ENCODE measurements at regions not wholly inside any gene's neighbourhood (a gene's known extent, or its start where the extent isn't known, plus 50 kb on each side); places are given as distances from the start of the nearest gene placed in this dataset.

- no peak for TF ChIP-seq TAF1 (IDR thresholded peaks at IDR 0.05; ENCODE audit: low read depth, low read length)
- no peak for FAIRE-seq
- no peak for DNase-seq (ENCODE audit: insufficient read length, low spot score)
Observed at GRCh38 chr2:611519-611918, 65.7 kb downstream of the TMEM18 start.

- FAIRE-seq (no peak), DNase-seq (ENCODE audit: insufficient read length, low spot score) (no peak)
- TF ChIP-seq SPI1 (IDR thresholded peaks at IDR 0.05; ENCODE audit: low read depth, low read length) (no peak), TAF1 (IDR thresholded peaks at IDR 0.05; ENCODE audit: low read depth, low read length) (no peak), POU2F2 (IDR thresholded peaks at IDR 0.05; ENCODE audit: low read depth, low read length) (no peak), PAX5 (IDR thresholded peaks at IDR 0.05; ENCODE audit: insufficient read depth, low read length, severe bottlenecking) (no peak), POLR2A (IDR thresholded peaks at IDR 0.05; ENCODE audit: low read depth, low read length) (no peak), POLR2AphosphoS5 (IDR thresholded peaks at IDR 0.05; ENCODE audit: low read depth, low read length) (no peak)
Observed at GRCh38 chr2:610491-610890, 66.7 kb downstream of the TMEM18 start.

- DNase-seq (ENCODE audit: insufficient read length, low spot score) (no peak), FAIRE-seq (no peak)
- TF ChIP-seq POU2F2 (IDR thresholded peaks at IDR 0.05; ENCODE audit: low read depth, low read length) (no peak), TAF1 (IDR thresholded peaks at IDR 0.05; ENCODE audit: low read depth, low read length) (no peak), PAX5 (IDR thresholded peaks at IDR 0.05; ENCODE audit: insufficient read depth, low read length, severe bottlenecking) (no peak), POLR2A (IDR thresholded peaks at IDR 0.05; ENCODE audit: low read depth, low read length) (no peak), SPI1 (IDR thresholded peaks at IDR 0.05; ENCODE audit: low read depth, low read length) (no peak), POLR2AphosphoS5 (IDR thresholded peaks at IDR 0.05; ENCODE audit: low read depth, low read length) (no peak)
Observed at GRCh38 chr2:609881-610280, 67.3 kb downstream of the TMEM18 start.

- TF ChIP-seq POLR2A (IDR thresholded peaks at IDR 0.05; ENCODE audit: low read depth, low read length) (no peak), POU2F2 (IDR thresholded peaks at IDR 0.05; ENCODE audit: low read depth, low read length) (no peak), SPI1 (IDR thresholded peaks at IDR 0.05; ENCODE audit: low read depth, low read length) (no peak), PAX5 (IDR thresholded peaks at IDR 0.05; ENCODE audit: insufficient read depth, low read length, severe bottlenecking) (no peak), TAF1 (IDR thresholded peaks at IDR 0.05; ENCODE audit: low read depth, low read length) (no peak), POLR2AphosphoS5 (IDR thresholded peaks at IDR 0.05; ENCODE audit: low read depth, low read length) (no peak)
- no peak for DNase-seq (ENCODE audit: insufficient read length, low spot score)
- FAIRE-seq = no peak
Observed at GRCh38 chr2:609449-609848, 67.8 kb downstream of the TMEM18 start.

- FAIRE-seq = no peak
- TF ChIP-seq PAX5 (IDR thresholded peaks at IDR 0.05; ENCODE audit: insufficient read depth, low read length, severe bottlenecking) (no peak), POLR2A (IDR thresholded peaks at IDR 0.05; ENCODE audit: low read depth, low read length) (no peak), POLR2AphosphoS5 (IDR thresholded peaks at IDR 0.05; ENCODE audit: low read depth, low read length) (no peak), TAF1 (IDR thresholded peaks at IDR 0.05; ENCODE audit: low read depth, low read length) (no peak), POU2F2 (IDR thresholded peaks at IDR 0.05; ENCODE audit: low read depth, low read length) (no peak), SPI1 (IDR thresholded peaks at IDR 0.05; ENCODE audit: low read depth, low read length) (no peak)
- no peak for DNase-seq (ENCODE audit: insufficient read length, low spot score)
Observed at GRCh38 chr2:608711-609110, 68.5 kb downstream of the TMEM18 start.

GRCh38 chr2:608297-608696, 68.9 kb downstream of the TMEM18 start:
- DNase-seq (ENCODE audit: insufficient read length, low spot score) (no peak), FAIRE-seq (no peak)
- TF ChIP-seq POU2F2 (IDR thresholded peaks at IDR 0.05; ENCODE audit: low read depth, low read length) (no peak), POLR2AphosphoS5 (IDR thresholded peaks at IDR 0.05; ENCODE audit: low read depth, low read length) (no peak), TAF1 (IDR thresholded peaks at IDR 0.05; ENCODE audit: low read depth, low read length) (no peak), POLR2A (IDR thresholded peaks at IDR 0.05; ENCODE audit: low read depth, low read length) (no peak), SPI1 (IDR thresholded peaks at IDR 0.05; ENCODE audit: low read depth, low read length) (no peak), PAX5 (IDR thresholded peaks at IDR 0.05; ENCODE audit: insufficient read depth, low read length, severe bottlenecking) (no peak)

- TF ChIP-seq TAF1 (IDR thresholded peaks at IDR 0.05; ENCODE audit: low read depth, low read length) = no peak
- TF ChIP-seq POLR2AphosphoS5 (IDR thresholded peaks at IDR 0.05; ENCODE audit: low read depth, low read length) = no peak
- TF ChIP-seq POU2F2 (IDR thresholded peaks at IDR 0.05; ENCODE audit: low read depth, low read length) = no peak
- no peak for TF ChIP-seq PAX5 (IDR thresholded peaks at IDR 0.05; ENCODE audit: insufficient read depth, low read length, severe bottlenecking)
- TF ChIP-seq SPI1 (IDR thresholded peaks at IDR 0.05; ENCODE audit: low read depth, low read length) = no peak
- TF ChIP-seq POLR2A (IDR thresholded peaks at IDR 0.05; ENCODE audit: low read depth, low read length) = no peak
- no peak for FAIRE-seq
- no peak for DNase-seq (ENCODE audit: insufficient read length, low spot score)
Observed at GRCh38 chr2:607709-608108, 69.5 kb downstream of the TMEM18 start.

DNA sequence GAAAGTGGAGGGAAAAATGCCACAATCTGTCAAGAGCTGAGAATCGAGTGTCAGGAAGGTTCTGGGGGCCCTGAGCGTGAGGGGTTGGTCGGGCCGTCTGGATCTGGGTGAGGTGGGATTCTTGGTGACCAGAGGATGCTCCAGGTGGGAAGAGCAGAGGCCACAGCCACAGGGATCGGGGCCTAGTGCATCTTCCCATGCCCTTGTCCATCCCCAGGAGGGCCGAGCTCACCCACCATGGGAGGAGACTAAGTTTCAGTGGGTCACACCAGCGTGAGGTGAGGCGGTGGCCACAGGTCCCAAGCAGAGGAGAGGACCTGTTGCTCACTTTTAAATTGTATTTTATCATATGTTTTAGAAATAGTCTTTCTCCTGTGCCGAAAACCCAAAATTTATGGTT, 70.0 kb downstream of the TMEM18 start:
- FAIRE-seq (no peak), DNase-seq (ENCODE audit: insufficient read length, low spot score) (no peak)
- TF ChIP-seq POU2F2 (IDR thresholded peaks at IDR 0.05; ENCODE audit: low read depth, low read length) (no peak), TAF1 (IDR thresholded peaks at IDR 0.05; ENCODE audit: low read depth, low read length) (no peak), POLR2A (IDR thresholded peaks at IDR 0.05; ENCODE audit: low read depth, low read length) (no peak), PAX5 (IDR thresholded peaks at IDR 0.05; ENCODE audit: insufficient read depth, low read length, severe bottlenecking) (no peak), POLR2AphosphoS5 (IDR thresholded peaks at IDR 0.05; ENCODE audit: low read depth, low read length) (no peak), SPI1 (IDR thresholded peaks at IDR 0.05; ENCODE audit: low read depth, low read length) (no peak)

GRCh38 chr2:605674-606608, 71.3 kb downstream of the TMEM18 start:
- FAIRE-seq (no peak), DNase-seq (ENCODE audit: insufficient read length, low spot score) (no peak)
- TF ChIP-seq POU2F2 (IDR thresholded peaks at IDR 0.05; ENCODE audit: low read depth, low read length) = no peak
- no peak for TF ChIP-seq POLR2AphosphoS5 (IDR thresholded peaks at IDR 0.05; ENCODE audit: low read depth, low read length)
- TF ChIP-seq PAX5 (IDR thresholded peaks at IDR 0.05; ENCODE audit: insufficient read depth, low read length, severe bottlenecking) = no peak
- TF ChIP-seq POLR2A (IDR thresholded peaks at IDR 0.05; ENCODE audit: low read depth, low read length) = no peak
- TF ChIP-seq TAF1 (IDR thresholded peaks at IDR 0.05; ENCODE audit: low read depth, low read length) = no peak
- no peak for TF ChIP-seq SPI1 (IDR thresholded peaks at IDR 0.05; ENCODE audit: low read depth, low read length)

All from GM12891 (cell line).